Karpas-422 (cell line): ENCODE measurements at regions not wholly inside any gene's neighbourhood (a gene's known extent, or its start where the extent isn't known, plus 50 kb on each side); places are given as distances from the start of the nearest gene placed in this dataset.

Experiments
- DNase-seq: peaks from one replicate; pipeline ENCODE4 v3.0.0-alpha.2; 2015
- H2AFZ ChIP-seq: fragments of 200-600 bp; sonication (generic); 2 replicates; pipeline ENCODE4 v1.6.1; 2014; ENCODE audit warnings: antibody characterized with exemption, low read length, mixed read lengths
- H3K27ac ChIP-seq: fragments of 200-600 bp; sonication (generic); 2 replicates; pipeline ENCODE4 v1.5.1; 2014; ENCODE audit warnings: mild to moderate bottlenecking, low read length, moderate library complexity
- H3K27me3 ChIP-seq: fragments of 200-600 bp; sonication (generic); 2 replicates; pipeline ENCODE4 v1.6.1; 2014; ENCODE audit warnings: low read length, mixed read lengths
- H3K36me3 ChIP-seq: fragments of 200-600 bp; sonication (generic); 2 replicates; pipeline ENCODE4 v1.6.1; 2014; ENCODE audit warnings: low read length, mixed read lengths; ENCODE audit not compliant: insufficient read depth
- H3K4me1 ChIP-seq: fragments of 200-600 bp; sonication (generic); 2 replicates; pipeline ENCODE4 v1.6.1; 2014; ENCODE audit warnings: mild to moderate bottlenecking, low read length, mixed read lengths
- H3K4me2 ChIP-seq: fragments of 200-600 bp; sonication (generic); 2 replicates; pipeline ENCODE4 v1.6.1; 2014; ENCODE audit warnings: low read length, low read depth, mild to moderate bottlenecking; ENCODE audit not compliant: poor library complexity, severe bottlenecking
- H3K4me3 ChIP-seq: fragments of 200-600 bp; sonication (generic); 2 replicates; pipeline ENCODE4 v1.5.1; 2014; ENCODE audit warnings: mild to moderate bottlenecking, antibody characterized with exemption, low read length, mixed read lengths
- H3K79me2 ChIP-seq: fragments of 200-600 bp; sonication (generic); 2 replicates; pipeline ENCODE4 v1.6.1; 2014; ENCODE audit warnings: mild to moderate bottlenecking, low read length, mixed read lengths
- H3K9ac ChIP-seq: fragments of 200-600 bp; sonication (generic); 2 replicates; pipeline ENCODE4 v1.6.0; 2014; ENCODE audit warnings: low read length
- H3K9me2 ChIP-seq: fragments of 200-600 bp; sonication (generic), shearing (Covaris generic); replicated peaks from 2 replicates; pipeline ENCODE4 v1.6.0; 2014; ENCODE audit warnings: mild to moderate bottlenecking, low read length, moderate library complexity; ENCODE audit not compliant: insufficient read depth
- H3K9me3 ChIP-seq: fragments of 300-700, 200-600 bp; sonication (generic); 2 replicates; pipeline ENCODE4 v1.6.1; 2014; ENCODE audit warnings: low read length, mixed read lengths
- H4K20me1 ChIP-seq: fragments of 200-600 bp; sonication (generic); 2 replicates; pipeline ENCODE4 v1.6.1; 2014; ENCODE audit warnings: mild to moderate bottlenecking, antibody characterized with exemption, low read length, low read depth; ENCODE audit not compliant: insufficient read depth

GRCh38 chr6:92504509-92504908, 914.9 kb downstream of the EPHA7 start:
- Histone ChIP-seq H3K9me2 (no peaks in the 10 kb centered on the region), H3K27ac (no peak overlapping the region), H3K36me3 (no peaks in the 10 kb centered on the region; the same call in 1 of the 2 replicates), H3K4me1 (no peaks in the 10 kb centered on the region), H3K9ac (no peak overlapping the region), H2AFZ (no peak overlapping the region), H3K27me3 (no peaks in the 10 kb centered on the region), H3K9me3 (peaks cover 15% of the 10 kb centered on the region), H3K79me2 (no peaks in the 10 kb centered on the region), H4K20me1 (no peaks in the 10 kb centered on the region), H3K4me3 (no peak overlapping the region), H3K4me2 (no peak overlapping the region)
- DNase-seq: no peak

GRCh38 chr6:92497281-92497680, 922.1 kb downstream of the EPHA7 start:
- no peak overlapping the region for H2AFZ ChIP-seq
- H3K4me2 ChIP-seq: no peak overlapping the region
- no peak overlapping the region for H3K27ac ChIP-seq
- H4K20me1 ChIP-seq: no peaks in the 10 kb centered on the region
- peaks cover 7% of the 10 kb centered on the region; the same call in 1 of the 2 replicates for H3K9me3 ChIP-seq
- H3K9me2 ChIP-seq: no peaks in the 10 kb centered on the region
- DNase-seq: no peak
- no peaks in the 10 kb centered on the region for H3K36me3 ChIP-seq
- no peaks in the 10 kb centered on the region for H3K79me2 ChIP-seq
- H3K4me1 ChIP-seq: no peaks in the 10 kb centered on the region
- no peak overlapping the region for H3K9ac ChIP-seq
- no peaks in the 10 kb centered on the region for H3K27me3 ChIP-seq
- no peak overlapping the region for H3K4me3 ChIP-seq

- Histone ChIP-seq H3K36me3 (no peaks in the 10 kb centered on the region), H3K27ac (no peak overlapping the region), H4K20me1 (no peaks in the 10 kb centered on the region), H2AFZ (no peak overlapping the region), H3K9me3 (peaks cover 3% of the 10 kb centered on the region; the same call in 1 of the 2 replicates), H3K9me2 (no peaks in the 10 kb centered on the region), H3K9ac (no peak overlapping the region), H3K4me2 (no peak overlapping the region), H3K27me3 (no peaks in the 10 kb centered on the region), H3K79me2 (no peaks in the 10 kb centered on the region), H3K4me1 (no peaks in the 10 kb centered on the region), H3K4me3 (no peak overlapping the region)
- DNase-seq: no peak
These were observed 922.8 kb downstream of the EPHA7 start for GRCh38 chr6:92496527-92496926.

GRCh38 chr6:92495242-92495641, 924.1 kb downstream of the EPHA7 start:
- no peak for DNase-seq
- Histone ChIP-seq H3K9ac (no peak overlapping the region), H3K4me3 (no peak overlapping the region), H3K4me1 (no peaks in the 10 kb centered on the region), H4K20me1 (no peaks in the 10 kb centered on the region), H3K4me2 (no peak overlapping the region), H3K27ac (no peak overlapping the region), H2AFZ (no peak overlapping the region), H3K9me3 (peaks cover 3% of the 10 kb centered on the region; the same call in 1 of the 2 replicates), H3K9me2 (no peaks in the 10 kb centered on the region), H3K27me3 (no peaks in the 10 kb centered on the region), H3K36me3 (no peaks in the 10 kb centered on the region), H3K79me2 (no peaks in the 10 kb centered on the region)

- Histone ChIP-seq H3K79me2 (no peaks in the 10 kb centered on the region), H3K4me3 (no peak overlapping the region), H3K4me2 (no peak overlapping the region), H2AFZ (no peak overlapping the region), H3K27me3 (no peaks in the 10 kb centered on the region), H3K9ac (no peak overlapping the region), H3K36me3 (no peaks in the 10 kb centered on the region), H4K20me1 (no peaks in the 10 kb centered on the region), H3K9me3 (peaks cover 37% of the 10 kb centered on the region), H3K4me1 (no peaks in the 10 kb centered on the region), H3K9me2 (no peaks in the 10 kb centered on the region), H3K27ac (no peak overlapping the region)
- DNase-seq: no peak
These were observed 933.9 kb downstream of the EPHA7 start for GRCh38 chr6:92485487-92485886.

GRCh38 chr6:92479831-92480230, 939.5 kb downstream of the EPHA7 start:
- Histone ChIP-seq H3K9ac (no peak overlapping the region), H4K20me1 (no peaks in the 10 kb centered on the region), H3K4me2 (no peak overlapping the region), H3K27ac (no peak overlapping the region), H3K36me3 (no peaks in the 10 kb centered on the region), H3K9me3 (peaks cover 19% of the 10 kb centered on the region), H3K79me2 (no peaks in the 10 kb centered on the region), H3K4me3 (no peak overlapping the region), H3K9me2 (no peaks in the 10 kb centered on the region), H3K4me1 (no peaks in the 10 kb centered on the region), H3K27me3 (no peaks in the 10 kb centered on the region), H2AFZ (no peak overlapping the region)
- DNase-seq: no peak

GRCh38 chr6:92473056-92473455, 946.3 kb downstream of the EPHA7 start:
- no peaks in the 10 kb centered on the region for H3K4me1 ChIP-seq
- no peak overlapping the region for H2AFZ ChIP-seq
- no peak overlapping the region for H3K27ac ChIP-seq
- H3K9ac ChIP-seq: no peak overlapping the region
- H4K20me1 ChIP-seq: no peaks in the 10 kb centered on the region
- H3K79me2 ChIP-seq: no peaks in the 10 kb centered on the region
- H3K36me3 ChIP-seq: no peaks in the 10 kb centered on the region
- no peak overlapping the region for H3K4me2 ChIP-seq
- H3K27me3 ChIP-seq: no peaks in the 10 kb centered on the region
- no peak overlapping the region for H3K4me3 ChIP-seq
- H3K9me3 ChIP-seq: peaks cover 36% of the 10 kb centered on the region
- no peak for DNase-seq
- H3K9me2 ChIP-seq: no peaks in the 10 kb centered on the region

- Histone ChIP-seq H4K20me1 (no peaks in the 10 kb centered on the region), H3K36me3 (no peaks in the 10 kb centered on the region), H3K27ac (no peak overlapping the region), H3K4me2 (no peak overlapping the region), H3K9ac (no peak overlapping the region), H3K9me3 (peaks cover 33% of the 10 kb centered on the region), H3K79me2 (no peaks in the 10 kb centered on the region), H3K27me3 (no peaks in the 10 kb centered on the region), H2AFZ (no peak overlapping the region), H3K9me2 (no peaks in the 10 kb centered on the region), H3K4me1 (no peaks in the 10 kb centered on the region), H3K4me3 (no peak overlapping the region)
- DNase-seq: no peak
These were observed 950.1 kb downstream of the EPHA7 start for GRCh38 chr6:92469186-92469828.
